ENCODE measurements at regions not wholly inside any gene's neighbourhood (a gene's known extent, or its start where the extent isn't known, plus 50 kb on each side); places are given as distances from the start of the nearest gene placed in this dataset.

- TF ChIP-seq TEAD4 (IDR thresholded peaks at IDR 0.05) (no peak), RAD21 (IDR thresholded peaks at IDR 0.05; ENCODE audit: low read depth) (no peak), CEBPB (IDR thresholded peaks at IDR 0.05) (no peak), USF1 (IDR thresholded peaks at IDR 0.05) (no peak), EGR1 (IDR thresholded peaks at IDR 0.05) (no peak), EP300 (IDR thresholded peaks at IDR 0.05; ENCODE audit: borderline replicate concordance) (no peak)
These were observed 95.7 kb upstream of the ARMC3 start for GRCh38 chr10:22832066-22832602.
